ENCODE measurements at regions not wholly inside any gene's neighbourhood (a gene's known extent, or its start where the extent isn't known, plus 50 kb on each side); places are given as distances from the start of the nearest gene placed in this dataset.

GRCh38 chrX:10851809-10852208 is 231.4 kb upstream of the MID1 start:
- TF ChIP-seq CTCF (IDR thresholded peaks at IDR 0.05; ENCODE audit: extremely low read depth in 1 of 2, insufficient read depth in 1 of 2, low read depth in 1 of 2, low read length in 2 of 2), result no peak
- TF ChIP-seq MAX (IDR thresholded peaks at IDR 0.05; ENCODE audit: insufficient read depth, insufficient read length), result no peak

Measured in endothelial cell of umbilical vein (primary cell).